H9 (cell line): ENCODE measurements at regions not wholly inside any gene's neighbourhood (a gene's known extent, or its start where the extent isn't known, plus 50 kb on each side); places are given as distances from the start of the nearest gene placed in this dataset.

Experiments used
- DNase-seq: peaks from one replicate; pipeline ENCODE4 v3.0.0-alpha.2; 2017
- H2AFZ ChIP-seq: one replicate; pipeline ENCODE4 v1.6.1; 2013; ENCODE audit warnings: mild to moderate bottlenecking, low read length, control low read depth, moderate library complexity
- H2AK5ac ChIP-seq: 2 replicates; pipeline ENCODE4 v1.6.1; 2013; ENCODE audit warnings: low read length, control low read depth, mixed read lengths; ENCODE audit not compliant: insufficient read length
- H2BK120ac ChIP-seq: one replicate; pipeline ENCODE4 v1.6.1; 2013; ENCODE audit warnings: low read depth, mild to moderate bottlenecking, low read length, control low read depth, inconsistent platforms; ENCODE audit not compliant: poor library complexity, severe bottlenecking
- H2BK12ac ChIP-seq: 2 replicates; pipeline ENCODE4 v1.6.1; 2013; ENCODE audit warnings: low read length, control low read depth, mixed read lengths, low read depth; ENCODE audit not compliant: insufficient read length
- H2BK15ac ChIP-seq: 2 replicates; pipeline ENCODE4 v1.6.1; 2013; ENCODE audit warnings: low read depth, low read length, control low read depth
- H2BK20ac ChIP-seq: one replicate; pipeline ENCODE4 v1.6.1; 2013; ENCODE audit warnings: low read depth, mild to moderate bottlenecking, low read length, control low read depth, inconsistent platforms; ENCODE audit not compliant: poor library complexity, severe bottlenecking
- H2BK5ac ChIP-seq: 2 replicates; pipeline ENCODE4 v1.6.1; 2013; ENCODE audit warnings: low read length, control low read depth, mixed read lengths; ENCODE audit not compliant: insufficient read length
- H3K14ac ChIP-seq: 2 replicates; pipeline ENCODE4 v1.6.1; 2013; ENCODE audit warnings: low read length, control low read depth; ENCODE audit not compliant: insufficient read depth
- H3K18ac ChIP-seq: 2 replicates; pipeline ENCODE4 v1.6.1; 2013; ENCODE audit warnings: low read depth, mild to moderate bottlenecking, mixed read lengths, low read length, control low read depth; ENCODE audit not compliant: insufficient read length
- H3K23ac ChIP-seq: 2 replicates; pipeline ENCODE4 v1.6.1; 2013; ENCODE audit warnings: low read length, control low read depth, mixed read lengths, low read depth; ENCODE audit not compliant: insufficient read length
- H3K23me2 ChIP-seq: 2 replicates; pipeline ENCODE4 v1.6.1; 2013; ENCODE audit warnings: low read depth, mild to moderate bottlenecking, mixed read lengths, low read length, control low read depth; ENCODE audit not compliant: insufficient read length, poor library complexity, severe bottlenecking
- H3K27ac ChIP-seq: 2 replicates; pipeline ENCODE4 v1.5.1; 2013; ENCODE audit warnings: low read length, control low read depth, mixed read lengths, low read depth; ENCODE audit not compliant: insufficient read length
- H3K27me3 ChIP-seq: 2 replicates; pipeline ENCODE4 v1.6.1; 2013; ENCODE audit warnings: low read length, control low read depth, inconsistent platforms; ENCODE audit not compliant: insufficient read depth
- H3K4ac ChIP-seq: 2 replicates; pipeline ENCODE4 v1.6.1; 2013; ENCODE audit warnings: low read depth, mild to moderate bottlenecking, control low read depth, inconsistent platforms, low read length, moderate library complexity
- H3K4me1 ChIP-seq: 2 replicates; pipeline ENCODE4 v1.6.1; 2013; ENCODE audit warnings: low read length, control low read depth, inconsistent platforms; ENCODE audit not compliant: insufficient read depth
- H3K4me2 ChIP-seq: 2 replicates; pipeline ENCODE4 v1.6.1; 2013; ENCODE audit warnings: low read length, control low read depth, mixed read lengths; ENCODE audit not compliant: insufficient read length, insufficient read depth
- H3K56ac ChIP-seq: 2 replicates; pipeline ENCODE4 v1.6.1; 2013; ENCODE audit warnings: low read depth, mild to moderate bottlenecking, mixed read lengths, low read length, control low read depth; ENCODE audit not compliant: insufficient read length
- H3K79me1 ChIP-seq: 2 replicates; pipeline ENCODE4 v1.6.1; 2013; ENCODE audit warnings: low read depth, mild to moderate bottlenecking, moderate library complexity, low read length, control low read depth, inconsistent platforms; ENCODE audit not compliant: insufficient read depth, poor library complexity, severe bottlenecking
- H3K79me2 ChIP-seq: 2 replicates; pipeline ENCODE4 v1.6.1; 2013; ENCODE audit warnings: low read length, control low read depth, inconsistent platforms; ENCODE audit not compliant: insufficient read depth
- H3K9ac ChIP-seq: 2 replicates; pipeline ENCODE4 v1.6.1; 2013; ENCODE audit warnings: low read length, control low read depth, mixed read lengths; ENCODE audit not compliant: insufficient read length; ENCODE audit errors: extremely low read depth
- H3K9me3 ChIP-seq: one replicate; pipeline ENCODE4 v1.6.1; 2013; ENCODE audit warnings: low read depth, low read length, inconsistent platforms; ENCODE audit not compliant: control insufficient read depth
- H3T11ph ChIP-seq: one replicate; pipeline ENCODE4 v1.6.1; 2013; ENCODE audit warnings: mild to moderate bottlenecking, low read length, control low read depth, inconsistent platforms
- H4K20me1 ChIP-seq: one replicate; pipeline ENCODE4 v1.6.1; 2013; ENCODE audit not compliant: control insufficient read depth, insufficient read length, insufficient read depth
- H4K5ac ChIP-seq: 2 replicates; pipeline ENCODE4 v1.6.1; 2013; ENCODE audit warnings: low read depth, mild to moderate bottlenecking, mixed read lengths, low read length, control low read depth; ENCODE audit not compliant: insufficient read length
- H4K8ac ChIP-seq: replicated peaks from 2 replicates; pipeline ENCODE4 v1.6.1; 2013; ENCODE audit warnings: low read length, control low read depth, mixed read lengths, low read depth; ENCODE audit not compliant: insufficient read length
- H4K91ac ChIP-seq: 2 replicates; pipeline ENCODE4 v1.6.1; 2013; ENCODE audit warnings: low read depth, mild to moderate bottlenecking, moderate library complexity, mixed read lengths, low read length, control low read depth; ENCODE audit not compliant: insufficient read length
- H3K27ac Mint-ChIP-seq, 3 experiments: 2 replicates in 2 of 3; 3 replicates in 1 of 3; pipeline ENCODE4 v1.8.0; 2020 to 2021; ENCODE audit warnings: mixed read lengths in 3 of 3, mild to moderate bottlenecking in 1 of 3, moderate library complexity in 1 of 3
- H3K27me3 Mint-ChIP-seq: 2 replicates; pipeline ENCODE4 v1.8.0; 2021; ENCODE audit warnings: low read depth, mild to moderate bottlenecking, moderate library complexity, mixed read lengths
- H3K36me3 Mint-ChIP-seq, 3 experiments: 2 replicates in 2 of 3; 3 replicates in 1 of 3; pipeline ENCODE4 v1.8.0; 2020 to 2021; ENCODE audit warnings: low read depth in 3 of 3, mixed read lengths in 3 of 3; ENCODE audit not compliant: insufficient read depth in 1 of 3
- H3K4me1 Mint-ChIP-seq, 2 experiments: 2 replicates each; pipeline ENCODE4 v1.8.0; 2020; ENCODE audit warnings: mixed read lengths in 2 of 2
- H3K4me3 Mint-ChIP-seq, 2 experiments: 2 replicates in 1 of 2; 3 replicates in 1 of 2; pipeline ENCODE4 v1.8.0; 2020 to 2021; ENCODE audit warnings: mild to moderate bottlenecking in 2 of 2, mixed read lengths in 2 of 2, moderate library complexity in 1 of 2
- H3K9me3 Mint-ChIP-seq, 2 experiments: 2 replicates in 1 of 2; 3 replicates in 1 of 2; pipeline ENCODE4 v1.8.0; 2020; ENCODE audit warnings: mild to moderate bottlenecking in 2 of 2, mixed read lengths in 2 of 2, moderate library complexity in 1 of 2
- CTCF ChIP-seq: fragments of 200-600 bp; sonication (generic); conservative IDR thresholded peaks from 3 replicates; pipeline ENCODE4 v1.8.0; 2021; ENCODE audit warnings: antibody characterized with exemption, mild to moderate bottlenecking
- WGBS: extraction: QIAGEN DNeasy Blood & Tissue Kit; methylation state at CpG from one replicate; pipeline ENCODE4 v1.1.7; 2013; ENCODE audit warnings: missing lambda C conversion rate, low lambda C conversion rate, mixed read lengths; ENCODE audit not compliant: insufficient read length; ENCODE audit errors: extremely low coverage; 5-methylcytosine and 5-hydroxymethylcytosine counted together

GRCh38 chr5:121378046-121378445 is 473.6 kb upstream of the FTMT start:
- H3K9me3 ChIP-seq, result no peaks in the 10 kb centered on the region
- DNase-seq, result no peak
- H4K91ac ChIP-seq, result no peak overlapping the region
- no peak overlapping the region for H4K5ac ChIP-seq
- no peaks in the 10 kb centered on the region for H3K36me3 Mint-ChIP-seq
- peak overlapping the region in 1 of 3 experiments; percentile 34; a peak in 1 of 7 replicates for H3K27ac Mint-ChIP-seq
- no peaks in the 10 kb centered on the region for H3K4me1 ChIP-seq
- no peaks in the 10 kb centered on the region for H3K79me2 ChIP-seq
- H3K79me1 ChIP-seq, result no peaks in the 10 kb centered on the region
- no peak overlapping the region for H3K14ac ChIP-seq
- H3K9me3 Mint-ChIP-seq, result no peaks in the 10 kb centered on the region
- no peak overlapping the region for H4K8ac ChIP-seq
- no peak overlapping the region for H3K18ac ChIP-seq
- no peak overlapping the region for H3K23ac ChIP-seq
- no peak overlapping the region for H2BK12ac ChIP-seq
- H3K27me3 Mint-ChIP-seq, result no peaks in the 10 kb centered on the region
- H2AFZ ChIP-seq, result no peak overlapping the region
- no peaks in the 10 kb centered on the region; a peak in 1 of 4 replicates for H3K4me1 Mint-ChIP-seq
- H3K4me3 Mint-ChIP-seq, result no peak overlapping the region
- no peak overlapping the region for H3T11ph ChIP-seq
- no peak overlapping the region for H3K9ac ChIP-seq
- no peak overlapping the region for H3K27ac ChIP-seq
- WGBS, result no CpG with 5 or more reads among the region's 3 CpGs
- H4K20me1 ChIP-seq, result no peaks in the 10 kb centered on the region
- no peak overlapping the region for H2BK5ac ChIP-seq
- no peaks in the 10 kb centered on the region for H3K27me3 ChIP-seq
- no peaks in the 10 kb centered on the region for H3K23me2 ChIP-seq
- TF ChIP-seq CTCF, result no peak
- H2BK20ac ChIP-seq, result no peak overlapping the region
- no peak overlapping the region for H2BK120ac ChIP-seq
- H3K4ac ChIP-seq, result no peak overlapping the region
- H3K4me2 ChIP-seq, result no peak overlapping the region
- no peak overlapping the region for H2BK15ac ChIP-seq
- no peak overlapping the region for H2AK5ac ChIP-seq
- no peak overlapping the region for H3K56ac ChIP-seq
